Parathyroid adenoma (tissue), 2 donors: ENCODE measurements at regions not wholly inside any gene's neighbourhood (a gene's known extent, or its start where the extent isn't known, plus 50 kb on each side); places are given as distances from the start of the nearest gene placed in this dataset.

Experiments used
- H2AFZ ChIP-seq: fragments of 300-600 bp; sonication (generic); one replicate; pipeline ENCODE4 v1.7.0; 2017; ENCODE audit warnings: antibody characterized with exemption, mild to moderate bottlenecking
- H3K27ac ChIP-seq: fragments of 300-600 bp; sonication (generic); one replicate; pipeline ENCODE4 v1.7.0; 2017
- H3K27me3 ChIP-seq: fragments of 300-600 bp; sonication (generic); one replicate; pipeline ENCODE4 v1.7.0; 2017; ENCODE audit warnings: low read length; ENCODE audit not compliant: control insufficient read depth, insufficient read depth
- H3K36me3 ChIP-seq: fragments of 300-600 bp; sonication (generic); one replicate; pipeline ENCODE4 v1.7.0; 2017; ENCODE audit warnings: low read length; ENCODE audit not compliant: control insufficient read depth, insufficient read depth
- H3K4me1 ChIP-seq: fragments of 300-600 bp; sonication (generic); one replicate; pipeline ENCODE4 v1.7.0; 2017; ENCODE audit warnings: control low read depth
- H3K4me2 ChIP-seq: fragments of 300-600 bp; sonication (generic); one replicate; pipeline ENCODE4 v1.7.0; 2017; ENCODE audit warnings: low read length
- H3K4me3 ChIP-seq: fragments of 300-600 bp; sonication (generic); one replicate; pipeline ENCODE4 v1.7.0; 2017; ENCODE audit warnings: low read depth, low read length
- H3K79me2 ChIP-seq: fragments of 300-600 bp; sonication (generic); one replicate; pipeline ENCODE4 v1.7.0; 2017; ENCODE audit warnings: control low read depth
- H3K9ac ChIP-seq: fragments of 300-600 bp; sonication (generic); one replicate; pipeline ENCODE4 v1.7.0; 2017; ENCODE audit warnings: mild to moderate bottlenecking
- H3K9me3 ChIP-seq: fragments of 300-600 bp; sonication (generic); one replicate; pipeline ENCODE4 v1.7.0; 2017; ENCODE audit warnings: low read length; ENCODE audit not compliant: control insufficient read depth
- TF ChIP-seq, protein P1 (sequence below): fragments of 300-600 bp; sonication (generic); IDR thresholded peaks from one replicate; pipeline ENCODE4 v1.7.0; 2017; ENCODE audit warnings: antibody characterized with exemption, mild to moderate bottlenecking
- donor health status: primary hyperparathyroidism.

DNA sequence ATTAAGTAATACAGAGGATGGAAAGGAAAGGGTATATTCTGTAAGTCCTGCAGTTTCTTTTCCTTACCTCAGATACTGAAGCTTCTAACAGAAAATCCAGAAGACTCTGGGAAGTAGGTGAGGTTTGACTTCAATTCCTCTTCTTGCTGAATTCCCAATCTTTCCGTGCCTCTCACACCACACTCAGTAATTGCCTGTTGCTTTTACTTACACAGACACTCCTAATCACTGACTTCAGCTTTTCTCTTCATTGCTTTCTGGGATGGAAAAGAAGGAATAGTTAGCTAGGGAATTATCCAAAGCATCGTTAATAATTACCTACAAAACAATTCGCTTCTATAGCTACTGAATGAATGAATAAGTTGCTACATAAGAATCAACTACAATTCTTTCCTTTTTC is 163.6 kb downstream of the FBXO8 start:
- TF ChIP-seq, protein P1, sequence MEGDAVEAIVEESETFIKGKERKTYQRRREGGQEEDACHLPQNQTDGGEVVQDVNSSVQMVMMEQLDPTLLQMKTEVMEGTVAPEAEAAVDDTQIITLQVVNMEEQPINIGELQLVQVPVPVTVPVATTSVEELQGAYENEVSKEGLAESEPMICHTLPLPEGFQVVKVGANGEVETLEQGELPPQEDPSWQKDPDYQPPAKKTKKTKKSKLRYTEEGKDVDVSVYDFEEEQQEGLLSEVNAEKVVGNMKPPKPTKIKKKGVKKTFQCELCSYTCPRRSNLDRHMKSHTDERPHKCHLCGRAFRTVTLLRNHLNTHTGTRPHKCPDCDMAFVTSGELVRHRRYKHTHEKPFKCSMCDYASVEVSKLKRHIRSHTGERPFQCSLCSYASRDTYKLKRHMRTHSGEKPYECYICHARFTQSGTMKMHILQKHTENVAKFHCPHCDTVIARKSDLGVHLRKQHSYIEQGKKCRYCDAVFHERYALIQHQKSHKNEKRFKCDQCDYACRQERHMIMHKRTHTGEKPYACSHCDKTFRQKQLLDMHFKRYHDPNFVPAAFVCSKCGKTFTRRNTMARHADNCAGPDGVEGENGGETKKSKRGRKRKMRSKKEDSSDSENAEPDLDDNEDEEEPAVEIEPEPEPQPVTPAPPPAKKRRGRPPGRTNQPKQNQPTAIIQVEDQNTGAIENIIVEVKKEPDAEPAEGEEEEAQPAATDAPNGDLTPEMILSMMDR: no peak
- H3K36me3 ChIP-seq: no peaks in the 10 kb centered on the region
- H3K4me1 ChIP-seq: no peaks in the 10 kb centered on the region
- no peak overlapping the region for H2AFZ ChIP-seq
- no peak overlapping the region for H3K4me2 ChIP-seq
- no peaks in the 10 kb centered on the region for H3K27me3 ChIP-seq
- no peaks in the 10 kb centered on the region for H3K79me2 ChIP-seq
- H3K9ac ChIP-seq: no peak overlapping the region
- no peak overlapping the region for H3K27ac ChIP-seq
- H3K9me3 ChIP-seq: no peaks in the 10 kb centered on the region
- no peak overlapping the region for H3K4me3 ChIP-seq

GRCh38 chr4:174119051-174119450 is 164.4 kb downstream of the FBXO8 start:
- TF ChIP-seq, protein P1: no peak
- Histone ChIP-seq H3K36me3 (no peaks in the 10 kb centered on the region), H2AFZ (no peak overlapping the region), H3K79me2 (no peaks in the 10 kb centered on the region), H3K4me2 (no peak overlapping the region), H3K9me3 (no peaks in the 10 kb centered on the region), H3K27ac (no peak overlapping the region), H3K27me3 (no peaks in the 10 kb centered on the region), H3K4me3 (no peak overlapping the region), H3K4me1 (no peaks in the 10 kb centered on the region), H3K9ac (no peak overlapping the region)

- H3K9ac ChIP-seq: no peak overlapping the region
- TF ChIP-seq, protein P1: no peak
- no peaks in the 10 kb centered on the region for H3K36me3 ChIP-seq
- no peak overlapping the region for H3K4me3 ChIP-seq
- H3K27ac ChIP-seq: no peak overlapping the region
- H3K4me1 ChIP-seq: no peaks in the 10 kb centered on the region
- H3K79me2 ChIP-seq: no peaks in the 10 kb centered on the region
- no peak overlapping the region for H2AFZ ChIP-seq
- H3K4me2 ChIP-seq: no peak overlapping the region
- H3K27me3 ChIP-seq: no peaks in the 10 kb centered on the region
- no peaks in the 10 kb centered on the region for H3K9me3 ChIP-seq
Measured at GRCh38 chr4:174118171-174118570, 165.3 kb downstream of the FBXO8 start.

GRCh38 chr4:174117445-174117844 is 166.0 kb downstream of the FBXO8 start:
- TF ChIP-seq, protein P1: no peak
- H3K27me3 ChIP-seq: no peaks in the 10 kb centered on the region

GRCh38 chr4:174116021-174116420 is 167.4 kb downstream of the FBXO8 start:
- Histone ChIP-seq H3K79me2 (no peaks in the 10 kb centered on the region), H3K36me3 (no peaks in the 10 kb centered on the region), H3K27me3 (no peaks in the 10 kb centered on the region), H3K9me3 (no peaks in the 10 kb centered on the region), H2AFZ (no peak overlapping the region), H3K4me3 (no peak overlapping the region), H3K4me2 (no peak overlapping the region), H3K4me1 (no peaks in the 10 kb centered on the region), H3K9ac (no peak overlapping the region), H3K27ac (no peak overlapping the region)
- TF ChIP-seq, protein P1: no peak

More at GRCh38 chr4:174117445-174117844, 166.0 kb downstream of the FBXO8 start:
- H3K4me2 ChIP-seq: no peak overlapping the region
- no peak overlapping the region for H3K27ac ChIP-seq
- no peaks in the 10 kb centered on the region for H3K79me2 ChIP-seq
- H2AFZ ChIP-seq: no peak overlapping the region
- no peaks in the 10 kb centered on the region for H3K9me3 ChIP-seq
- H3K4me3 ChIP-seq: no peak overlapping the region
- no peaks in the 10 kb centered on the region for H3K4me1 ChIP-seq
- H3K36me3 ChIP-seq: no peaks in the 10 kb centered on the region
- H3K9ac ChIP-seq: no peak overlapping the region
